ENCODE measurements at regions not wholly inside any gene's neighbourhood (a gene's known extent, or its start where the extent isn't known, plus 50 kb on each side); places are given as distances from the start of the nearest gene placed in this dataset.

GRCh38 chr2:144943293-144943941 lies 423.5 kb upstream of the ZEB2 start:
- Histone ChIP-seq H3K4me1 (peaks cover 0 to 1% of the 10 kb centered on the region in 2 donors), H3K9me3 (no peaks in the 10 kb centered on the region), H3K4me3 (replicated peaks in 1 of 3) (no peak overlapping the region), H3K36me3 (no peaks in the 10 kb centered on the region), H3K27ac (peak overlapping the region in 1 of 3 donors; percentile 7), H3K27me3 (no peaks in the 10 kb centered on the region)
- TF ChIP-seq POLR2A (IDR thresholded peaks at IDR 0.05) (no peak), CTCF (IDR thresholded peaks at IDR 0.05) (no peak)
- intact Hi-C loops (cut with DNase I), result no loop called here
- DNase-seq, result no peak
- 78 to 80% methylated on average over 5 of the region's 5 CpGs for WGBS, 2 donors

GRCh38 chr2:144942516-144943256 lies 422.8 kb upstream of the ZEB2 start:
- DNase-seq, result no peak
- no peaks in the 10 kb centered on the region for H3K27me3 ChIP-seq
- WGBS, 2 donors, result 72 to 76% methylated on average over 8 of the region's 8 CpGs
- TF ChIP-seq POLR2A (IDR thresholded peaks at IDR 0.05) (no peak), CTCF (IDR thresholded peaks at IDR 0.05) (no peak)
- H3K27ac ChIP-seq, result no peak overlapping the region
- no peak overlapping the region for H3K4me3 ChIP-seq (replicated peaks in 1 of 3)
- H3K4me1 ChIP-seq, result peaks cover 0 to 9% of the 10 kb centered on the region in 2 donors
- no peaks in the 10 kb centered on the region for H3K36me3 ChIP-seq
- no peaks in the 10 kb centered on the region for H3K9me3 ChIP-seq
- intact Hi-C loops (cut with DNase I), result no loop called here

GRCh38 chr2:144941743-144942488 lies 422.0 kb upstream of the ZEB2 start:
- WGBS, 2 donors, result 85 to 87% methylated on average over 5 of the region's 5 CpGs
- no peak overlapping the region for H3K27ac ChIP-seq
- intact Hi-C loops (cut with DNase I), result no loop called here
- H3K27me3 ChIP-seq, result no peaks in the 10 kb centered on the region
- H3K9me3 ChIP-seq, result no peaks in the 10 kb centered on the region
- no peak for DNase-seq
- H3K36me3 ChIP-seq, result no peaks in the 10 kb centered on the region
- no peak overlapping the region for H3K4me3 ChIP-seq (replicated peaks in 1 of 3)
- no peak for TF ChIP-seq CTCF (IDR thresholded peaks at IDR 0.05)
- no peak for TF ChIP-seq POLR2A (IDR thresholded peaks at IDR 0.05)
- peaks cover 0 to 10% of the 10 kb centered on the region in 2 donors for H3K4me1 ChIP-seq

GRCh38 chr2:144939590-144939989 lies 419.7 kb upstream of the ZEB2 start:
- H3K4me3 ChIP-seq (replicated peaks in 1 of 3), result no peak overlapping the region
- H3K27ac ChIP-seq, result no peak overlapping the region
- no peak for TF ChIP-seq CTCF (IDR thresholded peaks at IDR 0.05)
- TF ChIP-seq POLR2A (IDR thresholded peaks at IDR 0.05), result no peak
- intact Hi-C loops (cut with DNase I), result no loop called here
- no peaks in the 10 kb centered on the region for H3K36me3 ChIP-seq
- no peaks in the 10 kb centered on the region for H3K27me3 ChIP-seq
- no peak for DNase-seq
- peaks cover 0 to 10% of the 10 kb centered on the region in 2 donors for H3K4me1 ChIP-seq
- WGBS, 2 donors, result 86 to 87% methylated on average over 5 of the region's 5 CpGs
- H3K9me3 ChIP-seq, result no peaks in the 10 kb centered on the region
